ENCODE measurements at regions not wholly inside any gene's neighbourhood (a gene's known extent, or its start where the extent isn't known, plus 50 kb on each side); places are given as distances from the start of the nearest gene placed in this dataset.

- TF ChIP-seq CTCF (conservative IDR thresholded peaks at IDR 0.05 in 1 of 2, IDR thresholded peaks at IDR 0.05 in 1 of 2; ENCODE audit: extremely low read depth in 1 of 2, insufficient read depth in 1 of 2, low read depth in 1 of 2, low read length in 2 of 2): no peak
- no peak for TF ChIP-seq EZH2 (IDR thresholded peaks at IDR 0.05; ENCODE audit: borderline replicate concordance, low read length)
These were observed 1059.8 kb upstream of the MAP3K7 start for GRCh38 chr6:91646649-91647048.

Measured in mammary epithelial cell (primary cell).